CD4-positive, alpha-beta T cell treated with Interleukin-2 at 100 ng/mL for 4 hours (primary cell): ENCODE measurements at regions not wholly inside any gene's neighbourhood (a gene's known extent, or its start where the extent isn't known, plus 50 kb on each side); places are given as distances from the start of the nearest gene placed in this dataset.
A peak's percentile ranks its signal among the peaks of the same experiment; 100 is the strongest.

Experiments used
- DNase-seq: peaks from one replicate; pipeline ENCODE4 v3.0.0-alpha.2; 2020; ENCODE audit warnings: low spot score

- no peak for DNase-seq
Measured at GRCh38 chr2:203813684-203814083, 53.9 kb upstream of the CTLA4 start.

- DNase-seq = peak; percentile 78
Measured at GRCh38 chr2:203814661-203815540, 52.7 kb upstream of the CTLA4 start.

GRCh38 chr2:203815541-203815898 lies 52.1 kb upstream of the CTLA4 start:
- DNase-seq = no peak

- no peak for DNase-seq
Measured at GRCh38 chr2:203817147-203817546, 50.4 kb upstream of the CTLA4 start.
